Neural progenitor cell (in vitro differentiated cells): ENCODE measurements at regions not wholly inside any gene's neighbourhood (a gene's known extent, or its start where the extent isn't known, plus 50 kb on each side); places are given as distances from the start of the nearest gene placed in this dataset.

Source experiments
- DNase-seq: peaks from one replicate; pipeline ENCODE4 v3.0.0-alpha.2; 2016; ENCODE audit warnings: low spot score
- H2AFZ ChIP-seq: fragments of 200-600 bp; sonication (generic); replicated peaks from 2 replicates; pipeline ENCODE4 v1.6.1; 2016; ENCODE audit warnings: antibody characterized with exemption
- H3F3A ChIP-seq: fragments of 200-600 bp; sonication (generic); 2 replicates; pipeline ENCODE4 v1.6.1; 2016; ENCODE audit warnings: antibody characterized with exemption, low read depth
- H3K27ac ChIP-seq: fragments of 200-600 bp; sonication (generic); 2 replicates; pipeline ENCODE4 v1.5.1; 2016; ENCODE audit warnings: mild to moderate bottlenecking
- H3K27me3 ChIP-seq: fragments of 200-600 bp; sonication (generic); 2 replicates; pipeline ENCODE4 v1.6.1; 2016; ENCODE audit warnings: mild to moderate bottlenecking, moderate library complexity
- H3K36me3 ChIP-seq: fragments of 200-600 bp; sonication (generic); 2 replicates; pipeline ENCODE4 v1.5.1; 2016
- H3K4me1 ChIP-seq: fragments of 200-600 bp; sonication (generic); 2 replicates; pipeline ENCODE4 v1.6.1; 2016; ENCODE audit warnings: mixed run types
- H3K4me2 ChIP-seq: fragments of 200-600 bp; sonication (generic); 2 replicates; pipeline ENCODE4 v1.6.1; 2016
- H3K4me3 ChIP-seq: fragments of 200-600 bp; sonication (generic); 2 replicates; pipeline ENCODE4 v1.5.1; 2016
- H3K79me2 ChIP-seq: fragments of 200-600 bp; sonication (generic); 2 replicates; pipeline ENCODE4 v1.6.1; 2016; ENCODE audit warnings: low read depth
- H3K9ac ChIP-seq: fragments of 200-600 bp; sonication (generic); 2 replicates; pipeline ENCODE4 v1.6.1; 2016
- H3K9me3 ChIP-seq: fragments of 200-600 bp; sonication (generic); 2 replicates; pipeline ENCODE4 v1.5.1; 2016; ENCODE audit warnings: low read depth
- H4K20me1 ChIP-seq: fragments of 200-600 bp; sonication (generic); 2 replicates; pipeline ENCODE4 v1.6.1; 2016; ENCODE audit warnings: low read depth
- H3K27ac Mint-ChIP-seq: 3 replicates; pipeline ENCODE4 v1.8.0; 2021; ENCODE audit warnings: mixed read lengths
- H3K27me3 Mint-ChIP-seq: 2 replicates; pipeline ENCODE4 v1.8.0; 2022; ENCODE audit warnings: low read depth, mild to moderate bottlenecking, inconsistent platforms, moderate library complexity, mixed read lengths; ENCODE audit not compliant: insufficient read depth
- H3K36me3 Mint-ChIP-seq: 3 replicates; pipeline ENCODE4 v1.8.0; 2021; ENCODE audit warnings: mixed read lengths
- H3K4me1 Mint-ChIP-seq: 3 replicates; pipeline ENCODE4 v1.8.0; 2021; ENCODE audit warnings: mixed read lengths
- H3K4me3 Mint-ChIP-seq: 3 replicates; pipeline ENCODE4 v1.8.0; 2021; ENCODE audit warnings: mild to moderate bottlenecking, moderate library complexity, mixed read lengths
- H3K9me3 Mint-ChIP-seq: 3 replicates; pipeline ENCODE4 v1.8.0; 2020; ENCODE audit warnings: mixed read lengths
- EZH2 ChIP-seq: fragments of 200-600 bp; sonication (generic); IDR thresholded peaks from 2 replicates; pipeline ENCODE4 v1.6.1; 2017; ENCODE audit warnings: antibody characterized with exemption, mild to moderate bottlenecking, moderate library complexity
- EZH2phosphoT487 ChIP-seq: fragments of 200-600 bp; sonication (generic); IDR thresholded peaks from 2 replicates; pipeline ENCODE4 v1.6.1; 2017; ENCODE audit warnings: antibody characterized with exemption
- TF ChIP-seq, protein P1 (sequence below): fragments of 200-600 bp; sonication (generic); IDR thresholded peaks from 2 replicates; pipeline ENCODE4 v1.5.1; 2017; ENCODE audit warnings: antibody characterized with exemption, mild to moderate bottlenecking

DNA sequence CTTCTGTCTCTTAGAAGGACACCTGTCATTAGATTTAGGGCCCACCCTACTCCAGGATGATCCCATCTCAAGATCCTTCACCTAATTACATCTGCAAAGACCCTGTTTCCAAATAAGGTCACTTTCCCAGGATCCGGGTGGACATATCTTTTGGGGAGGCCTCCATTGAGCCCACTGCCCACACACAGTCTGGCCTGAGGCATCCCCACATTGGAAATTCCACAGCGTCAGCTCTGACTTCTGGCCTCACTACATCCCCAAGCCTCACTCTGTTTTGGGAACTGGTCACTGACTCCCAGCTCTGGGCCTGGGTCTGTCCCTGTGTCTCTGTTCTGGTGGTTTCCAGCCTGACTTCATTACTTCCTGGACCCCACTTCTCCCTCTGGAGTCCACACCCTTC, 285.5 kb downstream of the CRLF2 start:
- DNase-seq, result no peak
- H3K36me3 Mint-ChIP-seq, result no peaks in the 10 kb centered on the region
- Histone ChIP-seq H3K27me3 (no peaks in the 10 kb centered on the region), H3K9ac (no peak overlapping the region), H3F3A (peaks cover 3% of the 10 kb centered on the region), H3K79me2 (no peaks in the 10 kb centered on the region), H3K9me3 (no peaks in the 10 kb centered on the region), H3K27ac (no peak overlapping the region), H3K36me3 (no peaks in the 10 kb centered on the region), H4K20me1 (no peaks in the 10 kb centered on the region), H3K4me2 (no peak overlapping the region), H2AFZ (no peak overlapping the region), H3K4me1 (no peaks in the 10 kb centered on the region), H3K4me3 (no peak overlapping the region)
- peaks cover 3% of the 10 kb centered on the region for H3K9me3 Mint-ChIP-seq
- no peak for TF ChIP-seq EZH2
- TF ChIP-seq EZH2phosphoT487, result no peak
- TF ChIP-seq, protein P1, sequence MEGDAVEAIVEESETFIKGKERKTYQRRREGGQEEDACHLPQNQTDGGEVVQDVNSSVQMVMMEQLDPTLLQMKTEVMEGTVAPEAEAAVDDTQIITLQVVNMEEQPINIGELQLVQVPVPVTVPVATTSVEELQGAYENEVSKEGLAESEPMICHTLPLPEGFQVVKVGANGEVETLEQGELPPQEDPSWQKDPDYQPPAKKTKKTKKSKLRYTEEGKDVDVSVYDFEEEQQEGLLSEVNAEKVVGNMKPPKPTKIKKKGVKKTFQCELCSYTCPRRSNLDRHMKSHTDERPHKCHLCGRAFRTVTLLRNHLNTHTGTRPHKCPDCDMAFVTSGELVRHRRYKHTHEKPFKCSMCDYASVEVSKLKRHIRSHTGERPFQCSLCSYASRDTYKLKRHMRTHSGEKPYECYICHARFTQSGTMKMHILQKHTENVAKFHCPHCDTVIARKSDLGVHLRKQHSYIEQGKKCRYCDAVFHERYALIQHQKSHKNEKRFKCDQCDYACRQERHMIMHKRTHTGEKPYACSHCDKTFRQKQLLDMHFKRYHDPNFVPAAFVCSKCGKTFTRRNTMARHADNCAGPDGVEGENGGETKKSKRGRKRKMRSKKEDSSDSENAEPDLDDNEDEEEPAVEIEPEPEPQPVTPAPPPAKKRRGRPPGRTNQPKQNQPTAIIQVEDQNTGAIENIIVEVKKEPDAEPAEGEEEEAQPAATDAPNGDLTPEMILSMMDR, result no peak
- no peak overlapping the region for H3K27ac Mint-ChIP-seq
- H3K27me3 Mint-ChIP-seq, result no peaks in the 10 kb centered on the region
- H3K4me1 Mint-ChIP-seq, result no peaks in the 10 kb centered on the region
- H3K4me3 Mint-ChIP-seq, result no peak overlapping the region

DNA sequence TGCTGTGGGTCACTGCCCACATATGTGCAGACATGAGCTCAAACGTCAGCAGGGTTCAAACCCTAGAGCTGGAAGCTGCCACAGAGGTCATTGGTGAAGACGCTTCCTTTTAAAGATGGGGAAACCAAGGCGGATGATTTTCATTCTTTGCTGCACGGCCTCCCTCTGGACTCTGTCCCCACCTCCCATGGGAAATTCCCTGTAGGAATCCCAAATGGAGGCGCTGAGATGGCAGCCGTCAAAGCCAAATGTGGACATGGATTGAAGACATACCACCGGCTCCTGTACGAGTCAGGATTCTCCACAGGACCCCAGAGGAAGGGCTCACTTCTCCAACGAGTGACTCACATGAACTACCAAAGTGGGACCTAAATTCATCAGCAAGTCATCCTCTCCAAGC, 286.4 kb downstream of the CRLF2 start:
- H3K79me2 ChIP-seq, result no peaks in the 10 kb centered on the region
- H3K36me3 Mint-ChIP-seq, result no peaks in the 10 kb centered on the region
- H3K27ac Mint-ChIP-seq, result no peak overlapping the region
- no peak overlapping the region for H3K4me2 ChIP-seq
- no peak overlapping the region for H3K27ac ChIP-seq
- no peaks in the 10 kb centered on the region for H3K9me3 ChIP-seq
- no peaks in the 10 kb centered on the region for H3K4me1 Mint-ChIP-seq
- no peaks in the 10 kb centered on the region for H3K4me1 ChIP-seq
- no peak for DNase-seq
- no peak overlapping the region for H3K4me3 Mint-ChIP-seq
- no peaks in the 10 kb centered on the region for H3F3A ChIP-seq
- no peaks in the 10 kb centered on the region for H3K36me3 ChIP-seq
- no peak overlapping the region for H3K4me3 ChIP-seq
- no peaks in the 10 kb centered on the region for H3K27me3 Mint-ChIP-seq
- TF ChIP-seq EZH2 (no peak), EZH2phosphoT487 (no peak)
- TF ChIP-seq, protein P1, result no peak
- peaks cover 3% of the 10 kb centered on the region for H3K9me3 Mint-ChIP-seq
- no peaks in the 10 kb centered on the region for H4K20me1 ChIP-seq
- H3K27me3 ChIP-seq, result no peaks in the 10 kb centered on the region
- H2AFZ ChIP-seq, result no peak overlapping the region
- no peak overlapping the region for H3K9ac ChIP-seq

DNA sequence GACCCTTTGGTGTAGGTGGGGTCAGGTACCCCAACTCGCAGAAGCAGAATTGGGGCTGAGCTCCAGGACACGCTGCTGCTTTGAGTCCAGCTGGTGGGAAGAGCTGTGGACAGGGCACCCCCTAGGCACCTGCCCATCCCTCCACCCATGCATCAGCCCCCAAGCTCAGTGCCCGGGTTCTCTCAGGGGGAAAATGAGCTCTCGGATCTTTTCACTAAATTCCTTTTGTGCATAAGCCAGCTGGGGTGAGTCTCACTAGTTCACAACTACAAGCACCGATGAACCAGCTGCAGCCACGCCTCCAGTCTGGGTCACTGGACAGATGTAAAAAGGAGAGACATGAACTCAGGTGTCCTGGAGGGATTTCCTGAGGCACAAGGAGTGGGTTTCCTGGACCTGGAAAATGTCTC, 286.8 kb downstream of the CRLF2 start:
- Histone ChIP-seq H3K9me3 (no peaks in the 10 kb centered on the region), H3K4me2 (no peak overlapping the region), H3K4me3 (no peak overlapping the region), H3K27ac (no peak overlapping the region), H3F3A (no peaks in the 10 kb centered on the region), H3K9ac (no peak overlapping the region), H3K4me1 (no peaks in the 10 kb centered on the region), H4K20me1 (no peaks in the 10 kb centered on the region), H2AFZ (no peak overlapping the region), H3K36me3 (no peaks in the 10 kb centered on the region), H3K79me2 (no peaks in the 10 kb centered on the region), H3K27me3 (no peaks in the 10 kb centered on the region)
- no peak overlapping the region for H3K27ac Mint-ChIP-seq
- no peak overlapping the region for H3K4me3 Mint-ChIP-seq
- H3K36me3 Mint-ChIP-seq, result no peaks in the 10 kb centered on the region
- no peaks in the 10 kb centered on the region for H3K4me1 Mint-ChIP-seq
- H3K9me3 Mint-ChIP-seq, result peaks cover 3% of the 10 kb centered on the region
- TF ChIP-seq, protein P1, result no peak
- TF ChIP-seq EZH2phosphoT487 (no peak), EZH2 (no peak)
- no peak for DNase-seq
- H3K27me3 Mint-ChIP-seq, result no peaks in the 10 kb centered on the region
